ENCODE measurements at regions not wholly inside any gene's neighbourhood (a gene's known extent, or its start where the extent isn't known, plus 50 kb on each side); places are given as distances from the start of the nearest gene placed in this dataset.
A peak's percentile ranks its signal among the peaks of the same experiment; 100 is the strongest.

GRCh38 chr6:74607934-74608333 is 597.9 kb downstream of the COL12A1 start:
- H3K36me3 ChIP-seq (replicated peaks) = no peaks in the 10 kb centered on the region
- no peak overlapping the region for H3K4me3 ChIP-seq (ENCODE audit: low read depth, low read length)
- DNase-seq = no peak
- in situ Hi-C loops (cut with HindIII; ENCODE audit: low pct_ligation_motif_present, low sequenced_read_pairs) = no loop called here
- H3K27me3 ChIP-seq (replicated peaks) = no peaks in the 10 kb centered on the region
- TF ChIP-seq CTCF (IDR thresholded peaks at IDR 0.05; ENCODE audit: low read depth, low read length, missing control alignments) = no peak
- peak overlapping the region; percentile 72 for H3K27ac ChIP-seq

GRCh38 chr6:74607468-74607867 is 598.4 kb downstream of the COL12A1 start:
- in situ Hi-C loops (cut with HindIII; ENCODE audit: low pct_ligation_motif_present, low sequenced_read_pairs) = no loop called here
- Histone ChIP-seq H3K27ac (peak overlapping the region; percentile 72), H3K36me3 (replicated peaks) (no peaks in the 10 kb centered on the region), H3K4me3 (ENCODE audit: low read depth, low read length) (no peak overlapping the region), H3K27me3 (replicated peaks) (no peaks in the 10 kb centered on the region)
- TF ChIP-seq CTCF (IDR thresholded peaks at IDR 0.05; ENCODE audit: low read depth, low read length, missing control alignments) = no peak
- no peak for DNase-seq

- Histone ChIP-seq H3K27me3 (replicated peaks) (no peaks in the 10 kb centered on the region), H3K4me3 (ENCODE audit: low read depth, low read length) (no peak overlapping the region), H3K36me3 (replicated peaks) (no peaks in the 10 kb centered on the region), H3K27ac (peak overlapping the region; percentile 72)
- in situ Hi-C loops (cut with HindIII; ENCODE audit: low pct_ligation_motif_present, low sequenced_read_pairs) = no loop called here
- TF ChIP-seq CTCF (IDR thresholded peaks at IDR 0.05; ENCODE audit: low read depth, low read length, missing control alignments) = no peak
- peak; percentile 93 for DNase-seq
Observed at GRCh38 chr6:74606582-74607071, 599.2 kb downstream of the COL12A1 start.

GRCh38 chr6:74605922-74606581 is 599.8 kb downstream of the COL12A1 start:
- Histone ChIP-seq H3K4me3 (ENCODE audit: low read depth, low read length) (no peak overlapping the region), H3K27ac (peak overlapping the region; percentile 72)
- no peak for DNase-seq

GRCh38 chr6:74604279-74604678 is 601.6 kb downstream of the COL12A1 start:
- Histone ChIP-seq H3K36me3 (replicated peaks) (no peaks in the 10 kb centered on the region), H3K27me3 (replicated peaks) (no peaks in the 10 kb centered on the region), H3K27ac (no peak overlapping the region), H3K4me3 (ENCODE audit: low read depth, low read length) (no peak overlapping the region)
- in situ Hi-C loops (cut with HindIII; ENCODE audit: low pct_ligation_motif_present, low sequenced_read_pairs) = no loop called here
- DNase-seq = no peak
- no peak for TF ChIP-seq CTCF (IDR thresholded peaks at IDR 0.05; ENCODE audit: low read depth, low read length, missing control alignments)

More at GRCh38 chr6:74605922-74606581, 599.8 kb downstream of the COL12A1 start:
- no peaks in the 10 kb centered on the region for H3K36me3 ChIP-seq (replicated peaks)
- in situ Hi-C loops (cut with HindIII; ENCODE audit: low pct_ligation_motif_present, low sequenced_read_pairs) = no loop called here
- no peak for TF ChIP-seq CTCF (IDR thresholded peaks at IDR 0.05; ENCODE audit: low read depth, low read length, missing control alignments)
- no peaks in the 10 kb centered on the region for H3K27me3 ChIP-seq (replicated peaks)
